OCI-LY1 (cell line): ENCODE measurements at regions not wholly inside any gene's neighbourhood (a gene's known extent, or its start where the extent isn't known, plus 50 kb on each side); places are given as distances from the start of the nearest gene placed in this dataset.

Experiments
- CTCF ChIP-seq: fragments of 200-600 bp; sonication (generic), shearing (Covaris generic); IDR thresholded peaks from 2 replicates; pipeline ENCODE4 v1.5.1; 2017; ENCODE audit warnings: mild to moderate bottlenecking, antibody characterized with exemption, low read length, moderate library complexity, mixed read lengths
- EZH2 ChIP-seq: fragments of 200-600 bp; sonication (generic), shearing (Covaris generic); IDR thresholded peaks from 2 replicates; pipeline ENCODE4 v1.8.0; 2017; ENCODE audit warnings: borderline replicate concordance, mixed run types, mild to moderate bottlenecking, antibody characterized with exemption, low read length, moderate library complexity, mixed read lengths

- no peak for TF ChIP-seq CTCF
- TF ChIP-seq EZH2 = no peak
These were observed 311.5 kb upstream of the TARS1 start for GRCh38 chr5:33129309-33129708.
